Endodermal cell (in vitro differentiated cells): ENCODE measurements at regions not wholly inside any gene's neighbourhood (a gene's known extent, or its start where the extent isn't known, plus 50 kb on each side); places are given as distances from the start of the nearest gene placed in this dataset.

Experiments
- DNase-seq: peaks from one replicate; pipeline ENCODE4 v3.0.0-alpha.2; 2017
- H3K27ac ChIP-seq: 2 replicates; pipeline ENCODE4 v1.5.1; 2013; ENCODE audit warnings: mild to moderate bottlenecking, low read depth, low read length, moderate library complexity
- H3K27me3 ChIP-seq: 2 replicates; pipeline ENCODE4 v1.6.1; 2013; ENCODE audit warnings: mild to moderate bottlenecking, low read length, moderate library complexity; ENCODE audit not compliant: insufficient read depth, control insufficient read depth, poor library complexity, severe bottlenecking
- H3K36me3 ChIP-seq: 2 replicates; pipeline ENCODE4 v1.7.0; 2013; ENCODE audit warnings: mild to moderate bottlenecking, low read length, moderate library complexity; ENCODE audit not compliant: control insufficient read depth, insufficient read depth
- H3K4me1 ChIP-seq: one replicate; pipeline ENCODE4 v1.7.0; 2013; ENCODE audit warnings: low read length; ENCODE audit not compliant: control insufficient read depth, insufficient read depth
- H3K4me3 ChIP-seq: 2 replicates; pipeline ENCODE4 v1.5.1; 2013; ENCODE audit warnings: mild to moderate bottlenecking, low read length, moderate library complexity
- H3K9ac ChIP-seq: 2 replicates; pipeline ENCODE4 v1.6.1; 2013; ENCODE audit warnings: mild to moderate bottlenecking, low read length, moderate library complexity; ENCODE audit not compliant: poor library complexity, severe bottlenecking; ENCODE audit errors: extremely low read depth
- H3K9me3 ChIP-seq: 2 replicates; pipeline ENCODE4 v1.6.1; 2013; ENCODE audit warnings: mild to moderate bottlenecking, low read length, moderate library complexity; ENCODE audit not compliant: control insufficient read depth
- H3K27ac Mint-ChIP-seq: 2 replicates; pipeline ENCODE4 v1.8.0; 2020; ENCODE audit warnings: mixed read lengths
- H3K27me3 Mint-ChIP-seq: 2 replicates; pipeline ENCODE4 v1.8.0; 2021; ENCODE audit warnings: mild to moderate bottlenecking, mixed read lengths; ENCODE audit not compliant: insufficient read depth
- H3K36me3 Mint-ChIP-seq: 2 replicates; pipeline ENCODE4 v1.8.0; 2020; ENCODE audit warnings: low read depth, mixed read lengths
- H3K4me1 Mint-ChIP-seq: 2 replicates; pipeline ENCODE4 v1.8.0; 2020; ENCODE audit warnings: mixed read lengths
- H3K4me3 Mint-ChIP-seq: 2 replicates; pipeline ENCODE4 v1.8.0; 2020; ENCODE audit warnings: mild to moderate bottlenecking, moderate library complexity, mixed read lengths
- H3K9me3 Mint-ChIP-seq: 2 replicates; pipeline ENCODE4 v1.8.0; 2020; ENCODE audit warnings: mild to moderate bottlenecking, mixed read lengths
- WGBS, 2 experiments: methylation state at CpG; one replicate each; pipeline versions ENCODE4 v1.1.5 to v1.1.7; 2013; ENCODE audit warnings: missing lambda C conversion rate in 2 of 2, mixed read lengths in 1 of 2; ENCODE audit not compliant: insufficient coverage in 1 of 2, insufficient read length in 1 of 2; 5-methylcytosine and 5-hydroxymethylcytosine counted together
- TF ChIP-seq, protein P1 (sequence below): fragments of 200-600 bp; sonication (generic); conservative IDR thresholded peaks from 2 replicates; pipeline ENCODE4 v1.5.0; 2021; ENCODE audit warnings: antibody characterized with exemption, mild to moderate bottlenecking

DNA sequence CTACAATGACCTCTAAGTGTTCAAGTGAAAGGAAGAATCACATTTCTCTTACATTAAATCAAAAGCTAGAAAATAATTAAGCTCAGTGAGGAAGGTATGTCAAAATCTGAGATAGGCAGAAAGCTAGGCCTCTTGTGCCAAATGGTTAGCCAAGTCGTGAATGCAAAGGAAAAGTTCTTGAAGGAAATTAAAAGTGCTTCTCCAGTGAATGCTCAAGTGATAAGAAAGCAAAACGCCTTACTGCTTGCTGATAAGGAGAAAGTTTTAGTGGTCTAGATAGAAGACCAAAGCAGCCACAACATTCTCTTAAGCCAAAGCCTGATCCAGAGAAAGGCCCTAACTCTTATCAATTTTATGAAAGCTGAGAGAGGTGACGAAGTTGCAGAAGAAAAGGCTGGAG, 932.3 kb upstream of the ACVR2A start:
- H3K4me1 ChIP-seq, result no peaks in the 10 kb centered on the region
- no peak overlapping the region for H3K4me3 ChIP-seq
- Mint-ChIP-seq H3K4me1 (no peaks in the 10 kb centered on the region), H3K27me3 (peaks cover 33% of the 10 kb centered on the region), H3K4me3 (no peak overlapping the region), H3K36me3 (no peaks in the 10 kb centered on the region), H3K27ac (no peak overlapping the region), H3K9me3 (no peaks in the 10 kb centered on the region)
- DNase-seq, result no peak
- H3K27ac ChIP-seq, result no peak overlapping the region
- peaks cover 83% of the 10 kb centered on the region for H3K27me3 ChIP-seq
- 58 to 73% methylated on average over 2 to 3 of the region's 3 CpGs for WGBS, 2 experiments
- H3K9ac ChIP-seq, result no peak overlapping the region
- no peaks in the 10 kb centered on the region for H3K9me3 ChIP-seq
- TF ChIP-seq, protein P1, sequence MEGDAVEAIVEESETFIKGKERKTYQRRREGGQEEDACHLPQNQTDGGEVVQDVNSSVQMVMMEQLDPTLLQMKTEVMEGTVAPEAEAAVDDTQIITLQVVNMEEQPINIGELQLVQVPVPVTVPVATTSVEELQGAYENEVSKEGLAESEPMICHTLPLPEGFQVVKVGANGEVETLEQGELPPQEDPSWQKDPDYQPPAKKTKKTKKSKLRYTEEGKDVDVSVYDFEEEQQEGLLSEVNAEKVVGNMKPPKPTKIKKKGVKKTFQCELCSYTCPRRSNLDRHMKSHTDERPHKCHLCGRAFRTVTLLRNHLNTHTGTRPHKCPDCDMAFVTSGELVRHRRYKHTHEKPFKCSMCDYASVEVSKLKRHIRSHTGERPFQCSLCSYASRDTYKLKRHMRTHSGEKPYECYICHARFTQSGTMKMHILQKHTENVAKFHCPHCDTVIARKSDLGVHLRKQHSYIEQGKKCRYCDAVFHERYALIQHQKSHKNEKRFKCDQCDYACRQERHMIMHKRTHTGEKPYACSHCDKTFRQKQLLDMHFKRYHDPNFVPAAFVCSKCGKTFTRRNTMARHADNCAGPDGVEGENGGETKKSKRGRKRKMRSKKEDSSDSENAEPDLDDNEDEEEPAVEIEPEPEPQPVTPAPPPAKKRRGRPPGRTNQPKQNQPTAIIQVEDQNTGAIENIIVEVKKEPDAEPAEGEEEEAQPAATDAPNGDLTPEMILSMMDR, result no peak
- no peaks in the 10 kb centered on the region for H3K36me3 ChIP-seq

DNA sequence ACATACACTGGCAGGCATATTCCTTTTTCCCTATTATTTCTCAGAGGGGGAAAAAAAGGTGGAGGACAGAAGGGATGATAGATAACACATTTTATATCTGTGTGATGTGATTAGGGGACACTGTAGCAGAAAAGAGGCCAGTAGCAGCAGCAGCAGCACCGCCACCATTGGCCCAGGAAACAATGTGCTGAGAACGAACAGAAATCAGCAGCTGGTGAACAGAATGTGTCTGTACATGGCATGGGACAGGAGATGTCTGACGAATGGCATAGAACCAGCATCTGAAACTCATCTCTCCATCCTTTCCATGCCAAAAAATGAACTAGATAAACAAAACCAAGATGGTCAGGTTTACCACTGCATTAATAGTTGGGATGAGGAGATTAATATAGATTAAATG, 936.1 kb upstream of the ACVR2A start:
- Mint-ChIP-seq H3K9me3 (no peaks in the 10 kb centered on the region), H3K4me3 (no peak overlapping the region), H3K36me3 (no peaks in the 10 kb centered on the region), H3K27ac (no peak overlapping the region), H3K4me1 (no peaks in the 10 kb centered on the region), H3K27me3 (peaks cover 25% of the 10 kb centered on the region)
- H3K4me1 ChIP-seq, result no peaks in the 10 kb centered on the region
- no peaks in the 10 kb centered on the region for H3K36me3 ChIP-seq
- H3K27ac ChIP-seq, result no peak overlapping the region
- no peak overlapping the region for H3K4me3 ChIP-seq
- 83 to 89% methylated on average over 2 to 3 of the region's 3 CpGs for WGBS, 2 experiments
- TF ChIP-seq, protein P1, result no peak
- H3K9me3 ChIP-seq, result no peaks in the 10 kb centered on the region
- H3K27me3 ChIP-seq, result peaks cover 65% of the 10 kb centered on the region
- DNase-seq, result no peak
- no peak overlapping the region for H3K9ac ChIP-seq

- Mint-ChIP-seq H3K9me3 (no peaks in the 10 kb centered on the region), H3K4me3 (no peak overlapping the region), H3K36me3 (no peaks in the 10 kb centered on the region), H3K27me3 (no peaks in the 10 kb centered on the region), H3K4me1 (peaks cover 13% of the 10 kb centered on the region), H3K27ac (no peak overlapping the region)
- no peak overlapping the region for H3K4me3 ChIP-seq
- no peak overlapping the region for H3K9ac ChIP-seq
- no peak for DNase-seq
- TF ChIP-seq, protein P1, result no peak
- no peaks in the 10 kb centered on the region for H3K27me3 ChIP-seq
- no peak overlapping the region for H3K27ac ChIP-seq
- H3K9me3 ChIP-seq, result no peaks in the 10 kb centered on the region
- 50% methylated on average over 1 of the region's 1 CpG; no CpG with 5 or more reads in 1 of the 2 experiments for WGBS, 2 experiments
- H3K36me3 ChIP-seq, result no peaks in the 10 kb centered on the region
- peaks cover 4% of the 10 kb centered on the region for H3K4me1 ChIP-seq
These were observed 946.7 kb upstream of the ACVR2A start for GRCh38 chr2:146898083-146898482.
